Breast epithelium (tissue), 3 donors: ENCODE measurements at regions not wholly inside any gene's neighbourhood (a gene's known extent, or its start where the extent isn't known, plus 50 kb on each side); places are given as distances from the start of the nearest gene placed in this dataset.
"Not testable (repeated sequence)": the region's sequence is repeated elsewhere in the genome, so short reads cannot be mapped to it uniquely, and the experiment has no call there.

Experiments
- CTCF ChIP-seq, 3 donors: fragments of 450-650 bp; IDR thresholded peaks; one replicate each; pipeline ENCODE4 v1.5.1; 2016 to 2017; ENCODE audit warnings: antibody characterized with exemption in 3 of 3, mild to moderate bottlenecking in 3 of 3, moderate library complexity in 3 of 3
- POLR2A ChIP-seq: fragments of 450-650 bp; IDR thresholded peaks from one replicate; pipeline ENCODE4 v1.6.1; 2016; ENCODE audit warnings: antibody characterized with exemption, mild to moderate bottlenecking, moderate library complexity

GRCh38 chr15:22268201-22268600, 187.9 kb downstream of the OR4M2 start:
- not testable (repeated sequence) for TF ChIP-seq POLR2A; CTCF (IDR thresholded peaks at IDR 0.05)
